ENCODE measurements at regions not wholly inside any gene's neighbourhood (a gene's known extent, or its start where the extent isn't known, plus 50 kb on each side); places are given as distances from the start of the nearest gene placed in this dataset.

DNA sequence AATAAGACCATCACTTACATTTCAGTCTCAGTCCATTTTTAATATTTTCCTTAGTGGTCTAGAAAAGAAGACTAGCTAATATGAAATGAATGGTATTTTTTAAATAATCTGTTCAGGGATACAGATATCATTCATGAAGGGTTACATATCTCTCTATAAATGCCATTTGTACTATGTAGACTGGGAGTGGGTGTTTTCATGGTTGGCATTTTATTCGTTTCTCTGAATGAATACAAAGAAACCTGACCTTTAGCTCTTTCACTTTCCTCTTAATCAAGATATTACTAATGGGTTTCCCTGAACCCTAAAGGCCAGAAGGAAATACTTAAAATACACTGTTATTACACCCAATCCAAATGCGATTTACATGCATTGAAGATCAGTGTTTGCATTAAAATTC is 788.9 kb downstream of the TBC1D32 start:
- intact Hi-C loops (cut with DNase I; ENCODE audit: low total_unique reads), result no loop called here

DNA sequence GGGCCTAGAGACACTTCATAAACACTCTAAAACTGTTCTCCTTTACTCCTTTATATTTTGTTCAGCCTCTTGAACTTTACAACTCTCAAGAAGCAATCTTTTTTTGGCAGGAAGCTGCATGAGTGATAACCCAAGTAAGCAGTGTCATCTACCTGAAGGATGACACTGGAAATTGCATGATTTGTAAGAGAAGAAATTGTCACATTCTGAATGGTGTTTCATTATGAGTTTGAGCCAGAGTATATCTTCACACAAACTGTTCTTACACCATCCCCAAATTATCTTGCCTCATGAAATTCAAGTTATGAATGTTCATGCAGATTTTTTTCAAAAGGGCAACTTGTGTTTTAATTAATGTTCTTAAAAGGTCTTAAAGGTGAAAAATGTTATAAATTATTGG is 799.3 kb downstream of the TBC1D32 start:
- Histone ChIP-seq H3K4me3 (no peak overlapping the region), H3K36me3 (no peaks in the 10 kb centered on the region), H3K4me1 (no peaks in the 10 kb centered on the region), H3K27me3 (no peaks in the 10 kb centered on the region), H3K27ac (no peak overlapping the region), H3K9me3 (no peaks in the 10 kb centered on the region)
- intact Hi-C loops (cut with DNase I; ENCODE audit: low total_unique reads), result no loop called here
- no peak for DNase-seq
- TF ChIP-seq, protein P1, sequence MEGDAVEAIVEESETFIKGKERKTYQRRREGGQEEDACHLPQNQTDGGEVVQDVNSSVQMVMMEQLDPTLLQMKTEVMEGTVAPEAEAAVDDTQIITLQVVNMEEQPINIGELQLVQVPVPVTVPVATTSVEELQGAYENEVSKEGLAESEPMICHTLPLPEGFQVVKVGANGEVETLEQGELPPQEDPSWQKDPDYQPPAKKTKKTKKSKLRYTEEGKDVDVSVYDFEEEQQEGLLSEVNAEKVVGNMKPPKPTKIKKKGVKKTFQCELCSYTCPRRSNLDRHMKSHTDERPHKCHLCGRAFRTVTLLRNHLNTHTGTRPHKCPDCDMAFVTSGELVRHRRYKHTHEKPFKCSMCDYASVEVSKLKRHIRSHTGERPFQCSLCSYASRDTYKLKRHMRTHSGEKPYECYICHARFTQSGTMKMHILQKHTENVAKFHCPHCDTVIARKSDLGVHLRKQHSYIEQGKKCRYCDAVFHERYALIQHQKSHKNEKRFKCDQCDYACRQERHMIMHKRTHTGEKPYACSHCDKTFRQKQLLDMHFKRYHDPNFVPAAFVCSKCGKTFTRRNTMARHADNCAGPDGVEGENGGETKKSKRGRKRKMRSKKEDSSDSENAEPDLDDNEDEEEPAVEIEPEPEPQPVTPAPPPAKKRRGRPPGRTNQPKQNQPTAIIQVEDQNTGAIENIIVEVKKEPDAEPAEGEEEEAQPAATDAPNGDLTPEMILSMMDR (IDR thresholded peaks at IDR 0.05), result no peak
- TF ChIP-seq POLR2A (IDR thresholded peaks at IDR 0.05), result no peak

More for the DNA sequence above, 788.9 kb downstream of the TBC1D32 start:
- Histone ChIP-seq H3K27ac (no peak overlapping the region), H3K4me3 (no peak overlapping the region), H3K4me1 (no peaks in the 10 kb centered on the region), H3K9me3 (no peaks in the 10 kb centered on the region), H3K27me3 (no peaks in the 10 kb centered on the region), H3K36me3 (no peaks in the 10 kb centered on the region)
- no peak for TF ChIP-seq POLR2A (IDR thresholded peaks at IDR 0.05)
- TF ChIP-seq, protein P1 (IDR thresholded peaks at IDR 0.05), result no peak
- no peak for DNase-seq

DNA sequence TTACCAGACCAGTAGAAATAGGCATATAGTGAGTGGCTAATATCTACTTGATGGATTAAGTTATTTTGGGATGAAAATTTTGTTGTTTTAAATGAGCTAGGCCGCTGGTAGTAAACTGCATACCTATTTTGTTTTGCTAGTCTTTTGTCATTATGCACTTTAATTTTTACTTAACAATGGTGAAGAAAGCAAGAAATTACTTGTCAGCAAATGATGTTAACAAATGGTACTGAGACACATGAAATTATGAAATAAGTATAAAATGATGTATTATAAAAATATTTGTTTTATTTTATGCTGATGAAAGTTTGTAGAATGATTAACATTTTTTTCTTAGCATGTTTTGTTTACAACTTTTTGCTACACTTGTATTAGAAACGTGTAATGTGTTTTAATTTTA is 807.7 kb downstream of the TBC1D32 start:
- TF ChIP-seq, protein P1 (IDR thresholded peaks at IDR 0.05), result no peak
- no peak for TF ChIP-seq POLR2A (IDR thresholded peaks at IDR 0.05)
- no peak for DNase-seq
- intact Hi-C loops (cut with DNase I; ENCODE audit: low total_unique reads), result no loop called here

DNA sequence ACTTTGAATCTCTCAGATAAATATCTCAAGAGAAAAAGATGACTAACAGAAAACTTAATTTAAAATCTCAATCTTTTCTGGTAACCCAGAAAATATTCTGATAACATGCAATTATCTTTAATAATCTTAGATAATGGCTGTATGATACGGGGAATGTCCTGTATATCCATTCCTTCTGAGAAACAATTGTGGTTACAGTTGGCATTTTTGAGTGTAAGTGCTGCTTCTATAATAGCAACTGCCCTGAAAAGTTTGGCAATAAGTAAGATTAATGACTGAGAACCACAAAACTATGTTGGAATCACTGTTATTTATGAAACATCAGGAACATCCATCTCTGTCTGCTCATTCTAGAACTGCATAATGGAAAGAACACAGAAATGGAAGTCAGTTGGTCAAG is 819.7 kb downstream of the TBC1D32 start:
- intact Hi-C loops (cut with DNase I; ENCODE audit: low total_unique reads), result no loop called here
- no peaks in the 10 kb centered on the region for H3K27me3 ChIP-seq
- DNase-seq, result no peak
- H3K4me3 ChIP-seq, result no peak overlapping the region
- TF ChIP-seq, protein P1 (IDR thresholded peaks at IDR 0.05), result no peak
- no peak for TF ChIP-seq POLR2A (IDR thresholded peaks at IDR 0.05)
- no peak overlapping the region for H3K27ac ChIP-seq
- no peaks in the 10 kb centered on the region for H3K9me3 ChIP-seq
- no peaks in the 10 kb centered on the region for H3K4me1 ChIP-seq
- no peaks in the 10 kb centered on the region for H3K36me3 ChIP-seq

More for the DNA sequence above, 807.7 kb downstream of the TBC1D32 start:
- no peaks in the 10 kb centered on the region for H3K36me3 ChIP-seq
- no peaks in the 10 kb centered on the region for H3K27me3 ChIP-seq
- H3K4me3 ChIP-seq, result no peak overlapping the region
- no peaks in the 10 kb centered on the region for H3K9me3 ChIP-seq
- no peak overlapping the region for H3K27ac ChIP-seq
- no peaks in the 10 kb centered on the region for H3K4me1 ChIP-seq

DNA sequence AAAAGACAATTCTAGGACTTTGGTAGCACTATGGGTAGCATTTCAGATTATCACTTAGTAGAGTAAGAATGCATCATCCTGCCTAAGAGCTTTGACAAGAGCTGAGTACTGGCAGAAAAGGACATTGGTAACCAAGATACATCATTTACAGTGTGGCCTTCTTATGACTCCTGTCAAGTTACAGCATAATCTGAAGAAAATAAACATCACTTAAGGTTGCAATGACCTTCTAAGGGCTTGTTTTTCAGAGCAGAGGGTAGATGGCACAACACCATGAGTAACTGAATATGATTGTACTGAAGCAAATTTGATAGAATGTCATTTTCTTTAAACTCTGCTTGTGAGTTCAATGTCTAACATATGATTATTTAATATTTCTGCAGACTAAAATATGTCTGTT is 822.6 kb downstream of the TBC1D32 start:
- TF ChIP-seq, protein P1 (IDR thresholded peaks at IDR 0.05), result no peak
- TF ChIP-seq POLR2A (IDR thresholded peaks at IDR 0.05), result no peak
- Histone ChIP-seq H3K4me1 (no peaks in the 10 kb centered on the region), H3K36me3 (no peaks in the 10 kb centered on the region), H3K9me3 (no peaks in the 10 kb centered on the region), H3K27me3 (no peaks in the 10 kb centered on the region), H3K27ac (no peak overlapping the region), H3K4me3 (no peak overlapping the region)
- intact Hi-C loops (cut with DNase I; ENCODE audit: low total_unique reads), result no loop called here
- no peak for DNase-seq

All from uterus (tissue), 3 donors.